Peyer's patch (tissue), 4 donors: ENCODE measurements at regions not wholly inside any gene's neighbourhood (a gene's known extent, or its start where the extent isn't known, plus 50 kb on each side); places are given as distances from the start of the nearest gene placed in this dataset.

Source experiments
- POLR2A ChIP-seq, 2 donors: fragments of 450-650 bp; IDR thresholded peaks; one replicate each; pipeline ENCODE4 v1.5.1; 2017; ENCODE audit warnings: antibody characterized with exemption in 2 of 2, mild to moderate bottlenecking in 2 of 2, moderate library complexity in 2 of 2
- TF ChIP-seq, protein P1 (sequence below), 6 experiments: fragments of 450-650 bp in 4 of 6; fragments of 200-600 bp in 2 of 6; sonication (generic) in 1 of 6; IDR thresholded peaks; one replicate each; pipeline ENCODE4 v1.5.1; 2017 to 2019; ENCODE audit warnings: antibody characterized with exemption in 6 of 6, mild to moderate bottlenecking in 3 of 6, moderate library complexity in 1 of 6

DNA sequence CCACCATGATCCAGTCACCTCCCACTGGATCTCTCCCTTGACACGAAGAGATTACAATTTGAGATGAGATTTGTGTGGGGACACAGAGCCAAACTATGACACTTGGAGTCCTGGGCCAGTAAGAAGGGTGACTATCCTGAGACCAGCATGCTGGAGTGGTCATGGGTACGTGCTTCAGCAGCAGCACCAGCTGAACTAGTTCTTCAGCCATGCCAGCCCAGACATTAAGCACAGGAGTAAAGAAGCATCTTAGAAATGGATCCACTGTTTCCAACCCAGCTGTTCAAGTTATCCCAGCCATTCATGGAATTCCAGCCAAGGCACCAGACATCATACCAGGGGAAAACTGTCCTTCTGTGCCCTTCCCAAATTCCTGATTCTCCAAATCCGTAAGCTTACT lies 370.0 kb downstream of the MAFB start:
- TF ChIP-seq, protein P1, sequence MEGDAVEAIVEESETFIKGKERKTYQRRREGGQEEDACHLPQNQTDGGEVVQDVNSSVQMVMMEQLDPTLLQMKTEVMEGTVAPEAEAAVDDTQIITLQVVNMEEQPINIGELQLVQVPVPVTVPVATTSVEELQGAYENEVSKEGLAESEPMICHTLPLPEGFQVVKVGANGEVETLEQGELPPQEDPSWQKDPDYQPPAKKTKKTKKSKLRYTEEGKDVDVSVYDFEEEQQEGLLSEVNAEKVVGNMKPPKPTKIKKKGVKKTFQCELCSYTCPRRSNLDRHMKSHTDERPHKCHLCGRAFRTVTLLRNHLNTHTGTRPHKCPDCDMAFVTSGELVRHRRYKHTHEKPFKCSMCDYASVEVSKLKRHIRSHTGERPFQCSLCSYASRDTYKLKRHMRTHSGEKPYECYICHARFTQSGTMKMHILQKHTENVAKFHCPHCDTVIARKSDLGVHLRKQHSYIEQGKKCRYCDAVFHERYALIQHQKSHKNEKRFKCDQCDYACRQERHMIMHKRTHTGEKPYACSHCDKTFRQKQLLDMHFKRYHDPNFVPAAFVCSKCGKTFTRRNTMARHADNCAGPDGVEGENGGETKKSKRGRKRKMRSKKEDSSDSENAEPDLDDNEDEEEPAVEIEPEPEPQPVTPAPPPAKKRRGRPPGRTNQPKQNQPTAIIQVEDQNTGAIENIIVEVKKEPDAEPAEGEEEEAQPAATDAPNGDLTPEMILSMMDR (IDR thresholded peaks at IDR 0.05): no peak
- TF ChIP-seq POLR2A (IDR thresholded peaks at IDR 0.05): no peak
